ENCODE measurements at regions not wholly inside any gene's neighbourhood (a gene's known extent, or its start where the extent isn't known, plus 50 kb on each side); places are given as distances from the start of the nearest gene placed in this dataset.
A peak's percentile ranks its signal among the peaks of the same experiment; 100 is the strongest.

DNA sequence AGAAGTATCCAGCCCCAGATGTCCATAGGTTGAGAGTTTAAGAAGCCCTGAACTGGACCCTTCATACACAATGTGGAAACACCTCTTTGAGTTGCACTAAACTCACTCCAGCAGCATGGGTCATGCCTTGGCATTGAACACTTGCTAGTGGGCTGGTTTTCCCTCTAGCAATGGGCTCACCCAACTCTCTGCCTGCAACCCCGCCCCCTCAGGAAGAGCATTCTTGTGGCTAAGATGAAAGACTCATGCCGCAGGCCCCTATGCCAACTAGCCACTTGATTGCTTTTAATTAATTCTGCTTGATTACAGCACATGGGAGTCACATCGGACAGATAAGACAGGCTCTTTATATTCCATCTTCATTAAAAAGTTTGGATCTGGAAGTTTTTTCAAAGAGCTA, 136.5 kb upstream of the GJB5 start:
- DNase-seq, result no peak

GRCh38 chr1:34619256-34619655, 135.6 kb upstream of the GJB5 start:
- DNase-seq, result no peak

GRCh38 chr1:34621916-34622315, 132.9 kb upstream of the GJB5 start:
- no peak for DNase-seq

DNA sequence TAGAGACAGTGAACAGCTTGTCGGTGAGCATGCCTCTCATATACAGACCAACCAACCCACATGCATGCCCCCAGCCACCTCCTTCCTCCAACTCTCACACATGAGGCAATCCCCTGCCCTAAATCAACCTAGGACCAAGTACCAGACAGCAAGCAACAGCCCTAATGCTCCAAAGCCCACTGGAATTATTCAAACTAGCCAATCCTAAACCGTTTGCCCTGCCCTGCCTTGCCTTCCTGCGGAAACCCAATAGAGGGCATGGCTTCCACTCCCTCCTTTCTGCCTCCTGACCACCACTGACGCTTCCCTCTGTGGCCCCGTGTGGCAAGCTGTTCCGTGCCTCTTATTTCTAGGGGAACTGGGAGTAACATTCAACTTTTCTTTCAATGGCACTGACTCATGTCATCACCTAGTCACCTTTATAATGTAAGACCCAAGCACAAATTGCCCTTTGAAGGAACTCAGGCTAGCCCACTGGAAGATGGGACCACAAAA, 129.3 kb upstream of the GJB5 start:
- DNase-seq, result peak in 2 of 3 donors; percentile 24 to 34

GRCh38 chr1:34627465-34628240, 127.2 kb upstream of the GJB5 start:
- peak in 1 of 3 donors; percentile 23 for DNase-seq

- DNase-seq, result no peak
These were observed 123.7 kb upstream of the GJB5 start for GRCh38 chr1:34631126-34631525.

GRCh38 chr1:34639701-34640100, 115.1 kb upstream of the GJB5 start:
- DNase-seq, result no peak

GRCh38 chr1:34640654-34641401, 114.0 kb upstream of the GJB5 start:
- no peak for DNase-seq

DNA sequence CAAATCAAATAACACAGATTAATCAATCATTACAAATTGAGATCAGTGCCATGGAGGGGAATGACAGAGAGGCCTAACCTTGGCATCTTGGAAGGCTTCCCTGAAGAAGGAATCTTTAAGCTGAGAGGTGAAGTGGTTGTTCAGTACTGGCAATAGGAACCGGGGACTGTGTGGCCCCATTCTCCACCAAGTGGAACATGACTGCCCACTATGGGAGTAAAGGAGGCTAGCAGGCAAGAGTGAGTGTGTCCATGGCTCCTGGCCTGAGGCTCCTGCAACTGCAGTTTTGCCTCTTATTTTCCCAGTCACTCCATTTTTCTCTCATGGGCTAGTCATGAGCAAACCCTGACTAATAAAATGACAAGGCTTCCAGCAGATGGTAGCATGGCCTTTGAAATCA, 112.2 kb upstream of the GJB5 start:
- no peak for DNase-seq

GRCh38 chr1:34645109-34645688, 109.6 kb upstream of the GJB5 start:
- DNase-seq, result no peak

DNA sequence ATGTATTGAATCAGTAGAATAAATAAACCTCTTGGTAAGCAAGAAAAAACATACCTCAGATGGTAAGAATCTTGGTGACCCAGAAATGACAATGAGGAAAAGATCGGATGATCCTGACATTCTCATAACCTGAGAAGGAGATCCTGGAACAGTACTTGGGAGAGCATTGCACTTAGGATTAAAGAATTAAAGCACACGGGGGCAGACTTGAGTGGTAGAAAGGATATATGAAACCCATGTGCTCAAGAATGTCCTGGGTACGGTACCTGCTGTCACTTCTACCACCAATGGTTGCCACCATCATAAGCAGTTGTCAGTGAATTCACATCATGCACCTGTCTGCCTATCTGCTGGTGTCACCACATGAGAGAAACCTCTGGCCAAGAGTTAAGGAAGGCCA, 108.9 kb upstream of the GJB5 start:
- no peak for DNase-seq

GRCh38 chr1:34648501-34648900, 106.3 kb upstream of the GJB5 start:
- DNase-seq, result no peak

- no peak for DNase-seq
These were observed 104.8 kb upstream of the GJB5 start for GRCh38 chr1:34650090-34650489.

- no peak for DNase-seq
These were observed 104.0 kb upstream of the GJB5 start for GRCh38 chr1:34650800-34651199.

- no peak for DNase-seq
These were observed 101.7 kb upstream of the GJB5 start for GRCh38 chr1:34653110-34653509.

- no peak for DNase-seq
These were observed 99.5 kb upstream of the GJB5 start for GRCh38 chr1:34655206-34655874.

- DNase-seq, result no peak
These were observed 99.0 kb upstream of the GJB5 start for GRCh38 chr1:34655875-34656240.

DNA sequence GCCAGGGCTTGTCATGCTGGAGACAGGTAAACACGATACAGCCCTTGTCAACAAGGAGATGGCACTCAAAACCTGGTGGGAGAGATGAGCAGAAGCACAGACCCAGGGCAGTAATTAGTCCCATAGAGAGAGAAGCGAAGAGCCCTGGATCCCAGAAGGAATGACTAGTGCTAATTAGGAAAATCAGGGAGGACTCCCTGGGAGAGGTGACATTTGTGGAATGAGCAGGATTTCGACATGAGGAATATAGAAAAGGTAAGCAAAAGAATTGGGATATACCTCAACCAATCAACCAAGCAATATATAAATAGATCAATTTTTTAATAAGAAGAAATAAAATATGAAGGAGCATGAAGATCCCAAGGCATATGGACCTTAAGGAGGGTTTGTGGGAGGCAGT, 98.5 kb upstream of the GJB5 start:
- DNase-seq, result no peak

DNA sequence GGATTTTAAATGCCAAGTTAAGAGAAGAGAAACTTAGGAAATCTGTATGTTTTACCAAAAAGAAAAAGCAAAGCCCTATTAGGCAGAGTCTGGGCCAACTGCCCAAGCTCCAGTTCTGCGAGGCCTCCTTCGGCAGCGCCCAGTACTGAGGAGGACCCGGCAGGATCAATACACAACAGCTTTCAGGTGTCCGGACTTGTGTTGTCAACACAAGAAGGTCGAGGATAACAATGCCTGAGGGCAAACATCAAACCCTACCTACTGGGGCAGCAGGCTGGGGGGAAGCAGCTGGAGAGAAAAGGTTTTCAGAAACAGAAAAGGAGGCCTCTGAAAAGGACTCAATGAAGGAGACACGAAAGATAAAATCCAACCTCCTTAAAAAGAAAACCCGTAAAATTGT, 98.1 kb upstream of the GJB5 start:
- DNase-seq, result no peak

DNA sequence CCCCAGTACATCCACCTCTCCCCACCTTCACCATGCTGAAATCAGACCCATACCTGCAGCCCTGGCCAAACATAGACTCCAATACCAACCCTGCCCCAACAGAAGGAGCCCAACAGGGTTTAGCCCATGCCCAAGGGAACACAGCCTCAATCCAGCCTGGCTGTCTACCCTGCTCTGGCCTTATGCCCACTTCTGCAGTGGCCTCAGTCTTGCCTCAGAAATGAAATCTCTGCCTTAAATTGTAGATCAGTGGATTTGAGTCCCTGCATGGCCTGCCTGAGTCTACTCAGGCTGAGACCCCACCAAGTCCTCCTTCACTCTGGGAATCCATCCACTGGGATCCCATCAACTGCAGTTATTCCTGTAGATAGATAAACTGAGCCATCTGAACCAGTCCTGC, 97.6 kb upstream of the GJB5 start:
- DNase-seq, result no peak

- DNase-seq, result no peak
These were observed 97.0 kb upstream of the GJB5 start for GRCh38 chr1:34657849-34658248.

DNA sequence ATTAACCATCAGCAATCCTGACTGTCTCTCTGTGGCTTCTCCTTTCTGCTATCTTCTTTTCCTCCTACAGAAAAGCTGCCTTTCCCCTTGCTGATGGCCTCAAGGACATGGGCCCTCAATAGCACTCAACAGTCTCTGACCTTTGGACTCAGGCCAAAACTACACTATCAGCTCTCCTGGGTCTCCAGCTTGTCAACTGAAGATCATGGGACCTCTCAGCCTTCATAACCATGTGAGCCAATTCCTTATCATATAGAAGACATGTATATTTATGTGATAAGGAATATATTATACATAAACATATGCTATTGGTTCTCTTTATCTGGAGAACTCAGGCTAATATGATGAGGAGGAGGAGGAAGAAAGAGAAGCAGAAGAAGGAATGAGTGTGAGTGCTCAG, 91.8 kb upstream of the GJB5 start:
- no peak for DNase-seq

GRCh38 chr1:34668063-34668462, 86.8 kb upstream of the GJB5 start:
- DNase-seq, result no peak

DNA sequence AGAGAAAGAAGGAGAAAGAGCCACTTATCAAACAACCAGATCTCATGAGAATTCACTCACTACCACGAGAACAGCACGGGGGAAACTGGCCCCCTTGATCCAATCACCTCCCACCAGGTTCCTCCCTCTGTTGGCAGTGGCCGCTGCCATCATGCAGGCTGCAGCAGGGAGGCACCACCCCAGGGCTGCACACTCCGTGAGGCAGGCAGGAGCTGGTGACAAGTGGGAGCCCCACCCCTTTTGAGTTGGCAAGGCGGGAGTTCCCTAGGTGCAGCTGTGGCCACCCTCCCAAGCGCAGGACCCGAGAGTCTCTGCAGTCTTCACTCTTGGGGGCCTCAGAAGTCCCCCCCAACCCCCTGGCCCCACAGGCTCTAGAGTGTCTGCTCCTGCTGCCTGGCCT, 83.9 kb upstream of the GJB5 start:
- no peak for DNase-seq
